Fibroblast of lung (primary cell): ENCODE measurements at regions not wholly inside any gene's neighbourhood (a gene's known extent, or its start where the extent isn't known, plus 50 kb on each side); places are given as distances from the start of the nearest gene placed in this dataset.

Experiments used
- DNase-seq, 2 donors: peaks; one replicate each; pipeline versions ENCODE4 v3.0.0 to v3.0.0-alpha.2; 2010; ENCODE audit warnings: low read depth in 2 of 2
- H2AFZ ChIP-seq: 2 replicates; pipeline ENCODE4 v1.5.1; 2012; ENCODE audit warnings: low read length, control low read depth, inconsistent platforms
- H3K27ac ChIP-seq: 2 replicates; pipeline ENCODE4 v1.5.1; 2011; ENCODE audit warnings: low read length, control low read depth; ENCODE audit not compliant: insufficient read depth
- H3K27me3 ChIP-seq: 2 replicates; pipeline ENCODE4 v1.5.1; 2011; ENCODE audit warnings: mild to moderate bottlenecking, low read length; ENCODE audit not compliant: control insufficient read depth, insufficient read depth
- H3K36me3 ChIP-seq: 2 replicates; pipeline ENCODE4 v1.5.1; 2011; ENCODE audit warnings: low read length; ENCODE audit not compliant: control insufficient read depth, insufficient read depth
- H3K4me1 ChIP-seq: 2 replicates; pipeline ENCODE4 v1.5.1; 2011; ENCODE audit warnings: low read length; ENCODE audit not compliant: control insufficient read depth, insufficient read depth; ENCODE audit errors: extremely low read depth
- H3K4me2 ChIP-seq: 2 replicates; pipeline ENCODE4 v1.5.1; 2011; ENCODE audit warnings: low read length, control low read depth; ENCODE audit not compliant: insufficient read depth; ENCODE audit errors: extremely low read depth
- H3K4me3 ChIP-seq, 4 experiments: fragments of 200-600 bp in 1 of 4; sonication (generic) in 1 of 4; replicated peaks in 1 of 4; 2 replicates each; pipeline ENCODE4 v1.5.1; 2011 to 2016; ENCODE audit warnings: low read length in 4 of 4, low read depth in 3 of 4, mild to moderate bottlenecking in 3 of 4, control low read depth in 2 of 4, inconsistent platforms in 1 of 4, mixed read lengths in 1 of 4; ENCODE audit not compliant: insufficient read depth in 1 of 4; ENCODE audit errors: control extremely low read depth in 1 of 4
- H3K79me2 ChIP-seq: 2 replicates; pipeline ENCODE4 v1.5.1; 2012; ENCODE audit warnings: mild to moderate bottlenecking, low read length, inconsistent platforms; ENCODE audit not compliant: control insufficient read depth, insufficient read depth
- H3K9ac ChIP-seq: 2 replicates; pipeline ENCODE4 v1.5.1; 2011; ENCODE audit warnings: mild to moderate bottlenecking, low read length, control low read depth; ENCODE audit not compliant: insufficient read depth
- H3K9me3 ChIP-seq: 2 replicates; pipeline ENCODE4 v1.5.1; 2012; ENCODE audit warnings: low read depth, low read length; ENCODE audit not compliant: control insufficient read depth, insufficient read depth
- H4K20me1 ChIP-seq: 2 replicates; pipeline ENCODE4 v1.5.1; 2011; ENCODE audit warnings: low read length; ENCODE audit not compliant: control insufficient read depth, insufficient read depth; ENCODE audit errors: extremely low read depth
- CTCF ChIP-seq, 2 donors: IDR thresholded peaks in 1 of 2; conservative IDR thresholded peaks in 1 of 2; 1 replicate in 1 of 2; 2 replicates in 1 of 2; pipeline ENCODE4 v1.5.1; 2011 to 2012; ENCODE audit warnings: low read length in 2 of 2, control low read depth in 1 of 2, inconsistent platforms in 1 of 2, low read depth in 1 of 2, mild to moderate bottlenecking in 1 of 2
- EZH2 ChIP-seq: IDR thresholded peaks from 2 replicates; pipeline ENCODE4 v1.5.1; 2012; ENCODE audit warnings: low read length, control low read depth, mild to moderate bottlenecking; ENCODE audit errors: missing control alignments

- H2AFZ ChIP-seq: no peak overlapping the region
- no peak for TF ChIP-seq EZH2
- no peak for TF ChIP-seq CTCF (conservative IDR thresholded peaks at IDR 0.05 in 1 of 2, IDR thresholded peaks at IDR 0.05 in 1 of 2; ENCODE audit: low read depth in 1 of 2, low read length in 2 of 2)
- H3K27ac ChIP-seq: no peak overlapping the region
- no peaks in the 10 kb centered on the region for H3K9me3 ChIP-seq
- no peaks in the 10 kb centered on the region for H3K79me2 ChIP-seq
- no peaks in the 10 kb centered on the region for H4K20me1 ChIP-seq
- H3K4me3 ChIP-seq: no peak overlapping the region
- no peak overlapping the region for H3K9ac ChIP-seq
- H3K4me1 ChIP-seq: no peaks in the 10 kb centered on the region
- no peak for DNase-seq
- H3K27me3 ChIP-seq: peaks cover 8% of the 10 kb centered on the region
- no peaks in the 10 kb centered on the region for H3K36me3 ChIP-seq
- no peak overlapping the region for H3K4me2 ChIP-seq
Observed at GRCh38 chr5:73236541-73237128, 63.6 kb downstream of the TMEM174 start.

GRCh38 chr5:73234204-73234555 is 61.2 kb downstream of the TMEM174 start:
- no peak overlapping the region for H3K4me2 ChIP-seq
- no peak for DNase-seq

More at GRCh38 chr5:73234204-73234555, 61.2 kb downstream of the TMEM174 start:
- no peak overlapping the region for H3K27ac ChIP-seq
- TF ChIP-seq EZH2 (no peak), CTCF (conservative IDR thresholded peaks at IDR 0.05 in 1 of 2, IDR thresholded peaks at IDR 0.05 in 1 of 2; ENCODE audit: low read depth in 1 of 2, low read length in 2 of 2) (no peak)
- no peaks in the 10 kb centered on the region for H3K27me3 ChIP-seq
- H2AFZ ChIP-seq: no peak overlapping the region
- H3K4me3 ChIP-seq: no peak overlapping the region
- H4K20me1 ChIP-seq: no peaks in the 10 kb centered on the region
- no peaks in the 10 kb centered on the region for H3K9me3 ChIP-seq
- no peak overlapping the region for H3K9ac ChIP-seq
- no peaks in the 10 kb centered on the region for H3K36me3 ChIP-seq
- peaks cover 2% of the 10 kb centered on the region for H3K4me1 ChIP-seq
- H3K79me2 ChIP-seq: no peaks in the 10 kb centered on the region
